MCF 10A (cell line): ENCODE measurements at regions not wholly inside any gene's neighbourhood (a gene's known extent, or its start where the extent isn't known, plus 50 kb on each side); places are given as distances from the start of the nearest gene placed in this dataset.

ENCODE experiments used
- BruUV-seq: library from RNA; stranded (reverse); fragments of 400-500 nt; replicated peaks from 2 replicates; lab custom pipeline; 2021; lab: Mats Ljungman, UMichigan
- CTCF ChIA-PET: fragments of 300-600 bp; sonication (Branson Sonifier 250); formaldehyde crosslinking; extraction: SDS; loops from one replicate; lab custom pipeline; 2021; ENCODE audit warnings: antibody characterized with exemption, inconsistent platforms; lab: Yijun Ruan, JAX
- POLR2A ChIA-PET: fragments of 300-600, 350-650 bp; sonication (Branson Sonifier 250); formaldehyde crosslinking; extraction: SDS; loops from one replicate; lab custom pipeline; 2020; ENCODE audit warnings: antibody characterized with exemption, inconsistent platforms; lab: Yijun Ruan, JAX
- DNase-seq: peaks from one replicate; pipeline ENCODE4 v3.0.0-alpha.2; 2018; ENCODE audit not compliant: unreplicated experiment
- H3K27ac Mint-ChIP-seq: one replicate; pipeline ENCODE4 v1.8.0; 2022; ENCODE audit warnings: mild to moderate bottlenecking, low read depth, mixed read lengths; ENCODE audit not compliant: unreplicated experiment
- H3K27me3 Mint-ChIP-seq: one replicate; pipeline ENCODE4 v1.8.0; 2022; ENCODE audit warnings: mixed read lengths; ENCODE audit not compliant: insufficient read depth, unreplicated experiment
- H3K36me3 Mint-ChIP-seq: one replicate; pipeline ENCODE4 v1.8.0; 2022; ENCODE audit warnings: mild to moderate bottlenecking, moderate library complexity, mixed read lengths; ENCODE audit not compliant: insufficient read depth, unreplicated experiment
- H3K4me1 Mint-ChIP-seq: one replicate; pipeline ENCODE4 v1.8.0; 2022; ENCODE audit warnings: mixed read lengths; ENCODE audit not compliant: insufficient read depth, unreplicated experiment
- H3K4me3 Mint-ChIP-seq: one replicate; pipeline ENCODE4 v1.8.0; 2022; ENCODE audit warnings: mild to moderate bottlenecking, moderate library complexity, mixed read lengths; ENCODE audit not compliant: unreplicated experiment
- H3K9me3 Mint-ChIP-seq: one replicate; pipeline ENCODE4 v1.8.0; 2022; ENCODE audit warnings: mixed read lengths; ENCODE audit not compliant: unreplicated experiment
- CTCF ChIP-seq: fragments of 200-600 bp; IDR thresholded peaks from one replicate; pipeline ENCODE4 v1.8.0; 2022; ENCODE audit warnings: antibody characterized with exemption, mild to moderate bottlenecking; ENCODE audit not compliant: unreplicated experiment
- intact Hi-C: fragments of 100-400 bp; cut with micrococcal nuclease; formaldehyde crosslinking; loops from 2 replicates; pipeline ENCODE4 v1.14.1; 2022

- no peak overlapping the region for H3K27ac Mint-ChIP-seq
- intact Hi-C loops, result no loop called here
- no peak for TF ChIP-seq CTCF
- H3K4me3 Mint-ChIP-seq, result no peak overlapping the region
- CTCF ChIA-PET, result interaction anchor here (1.0 to 1.3 kb wide), 4 partner anchors 14 to 50 kb away, joined by 3 to 9 read pairs (median 4); no protein-coding TSS in a partner anchor
- peaks cover 28% of the 10 kb centered on the region for H3K4me1 Mint-ChIP-seq
- DNase-seq, result no peak
- no peaks in the 10 kb centered on the region for H3K27me3 Mint-ChIP-seq
- H3K36me3 Mint-ChIP-seq, result peaks cover 61% of the 10 kb centered on the region
- H3K9me3 Mint-ChIP-seq, result no peaks in the 10 kb centered on the region
- POLR2A ChIA-PET, result no interaction called here
- BruUV-seq, result no TSS peak
Measured at GRCh38 chr17:77444628-77444983, 303.8 kb downstream of the SEC14L1 start.

- ChIA-PET CTCF (interaction anchor here (0.9 to 1.3 kb wide), 4 partner anchors 14 to 50 kb away, joined by 3 to 4 read pairs (median 3); no protein-coding TSS in a partner anchor), POLR2A (no interaction called here)
- no peak overlapping the region for H3K4me3 Mint-ChIP-seq
- peaks cover 33% of the 10 kb centered on the region for H3K4me1 Mint-ChIP-seq
- H3K27me3 Mint-ChIP-seq, result no peaks in the 10 kb centered on the region
- no peak overlapping the region for H3K27ac Mint-ChIP-seq
- H3K9me3 Mint-ChIP-seq, result no peaks in the 10 kb centered on the region
- no TSS peak for BruUV-seq
- peaks cover 65% of the 10 kb centered on the region for H3K36me3 Mint-ChIP-seq
- TF ChIP-seq CTCF, result no peak
- no peak for DNase-seq
- intact Hi-C loops, result no loop called here
Measured at GRCh38 chr17:77444984-77445759, 304.4 kb downstream of the SEC14L1 start.

DNA sequence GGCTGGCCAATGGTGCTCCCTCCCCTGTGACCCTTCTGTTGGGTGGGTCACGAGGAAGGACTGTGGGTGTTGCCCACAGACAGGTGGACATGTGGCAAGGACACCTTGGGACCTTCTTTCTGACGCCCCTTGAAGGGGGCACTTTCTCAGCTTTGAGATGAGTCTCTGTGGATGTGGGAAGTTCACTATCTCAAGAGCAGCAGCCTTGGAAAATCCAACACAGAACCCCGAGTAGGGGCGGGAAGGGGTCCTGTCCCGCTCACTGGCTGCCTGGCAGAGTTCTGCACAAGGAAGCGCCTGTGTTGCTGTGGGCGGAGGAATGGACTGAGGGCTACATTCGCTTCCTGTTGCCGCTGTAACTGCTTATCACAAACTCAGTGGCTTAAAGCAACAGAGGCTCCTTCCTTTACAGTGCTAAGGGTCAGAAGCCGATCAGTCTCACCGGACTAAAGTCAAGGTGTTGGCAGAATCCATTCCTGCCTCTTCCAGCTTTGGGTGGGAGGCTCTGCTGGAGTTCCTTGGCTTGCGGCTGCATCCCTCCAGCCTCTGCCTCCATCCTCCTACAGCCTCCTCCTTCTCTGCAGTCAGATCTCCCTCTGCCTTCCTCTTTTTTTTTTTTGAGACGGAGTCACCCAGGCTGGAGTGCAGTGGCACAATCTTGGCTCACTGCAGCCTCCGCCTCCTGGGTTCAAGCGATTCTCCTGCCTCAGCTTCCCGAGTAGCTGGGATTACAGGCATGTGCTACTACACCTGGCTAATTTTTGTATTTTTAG, 305.2 kb downstream of the SEC14L1 start:
- ChIA-PET POLR2A (no interaction called here), CTCF (interaction anchor here (0.9 kb wide), 1 partner anchor 27 kb away, joined by 3 read pairs; no protein-coding TSS in a partner anchor)
- H3K4me3 Mint-ChIP-seq, result no peak overlapping the region
- no peak for DNase-seq
- BruUV-seq, result no TSS peak
- intact Hi-C loops, result no loop called here
- no peak overlapping the region for H3K27ac Mint-ChIP-seq
- H3K36me3 Mint-ChIP-seq, result peaks cover 58% of the 10 kb centered on the region
- H3K27me3 Mint-ChIP-seq, result no peaks in the 10 kb centered on the region
- no peaks in the 10 kb centered on the region for H3K9me3 Mint-ChIP-seq
- no peak for TF ChIP-seq CTCF
- H3K4me1 Mint-ChIP-seq, result peaks cover 41% of the 10 kb centered on the region
